GM23338 (cell line): ENCODE measurements at regions not wholly inside any gene's neighbourhood (a gene's known extent, or its start where the extent isn't known, plus 50 kb on each side); places are given as distances from the start of the nearest gene placed in this dataset.

Experiments
- ATAC-seq: fragments of 200-7000 bp; cut with Tn5 transposase; 3 replicates; pipeline ENCODE4 v1.9.1; 2020
- DNase-seq: peaks from one replicate; pipeline ENCODE4 v3.0.0-alpha.2; 2015; ENCODE audit warnings: low spot score
- H2AFZ ChIP-seq: fragments of 200-600 bp; sonication (generic); 2 replicates; pipeline ENCODE4 v1.8.0; 2016; ENCODE audit warnings: antibody characterized with exemption, mild to moderate bottlenecking, moderate library complexity
- H3F3A ChIP-seq: fragments of 200-600 bp; sonication (generic); replicated peaks from 2 replicates; pipeline ENCODE4 v1.8.0; 2017; ENCODE audit warnings: antibody characterized with exemption, mixed run types, low read depth
- H3K27ac ChIP-seq: fragments of 200-600 bp; sonication (generic); 2 replicates; pipeline ENCODE4 v1.6.1; 2016; ENCODE audit warnings: low read depth
- H3K27me3 ChIP-seq: fragments of 200-600 bp; sonication (generic); 2 replicates; pipeline ENCODE4 v1.8.0; 2016; ENCODE audit warnings: mild to moderate bottlenecking, mixed run types, moderate library complexity; ENCODE audit not compliant: insufficient read depth
- H3K36me3 ChIP-seq: fragments of 200-600 bp; sonication (generic); 2 replicates; pipeline ENCODE4 v1.8.0; 2016; ENCODE audit warnings: mild to moderate bottlenecking; ENCODE audit not compliant: insufficient read depth
- H3K4me1 ChIP-seq: fragments of 200-600 bp; sonication (generic); 2 replicates; pipeline ENCODE4 v1.8.0; 2016; ENCODE audit warnings: mild to moderate bottlenecking, moderate library complexity; ENCODE audit not compliant: insufficient read depth
- H3K4me2 ChIP-seq: fragments of 200-600 bp; sonication (generic); 2 replicates; pipeline ENCODE4 v1.7.1; 2017; ENCODE audit warnings: mixed run types
- H3K4me3 ChIP-seq: fragments of 200-600 bp; sonication (generic); 2 replicates; pipeline ENCODE4 v1.6.1; 2016; ENCODE audit warnings: mixed run types
- H3K79me2 ChIP-seq: fragments of 200-600 bp; sonication (generic); replicated peaks from 2 replicates; pipeline ENCODE4 v1.8.0; 2017; ENCODE audit warnings: mild to moderate bottlenecking; ENCODE audit not compliant: insufficient read depth
- H3K9me2 ChIP-seq: fragments of 200-600 bp; sonication (generic); 2 replicates; pipeline ENCODE4 v1.8.0; 2017; ENCODE audit not compliant: insufficient read depth
- H4K20me1 ChIP-seq: fragments of 200-600 bp; sonication (generic); replicated peaks from 2 replicates; pipeline ENCODE4 v1.8.0; 2017; ENCODE audit warnings: mild to moderate bottlenecking; ENCODE audit not compliant: insufficient read depth
- H3K27ac Mint-ChIP-seq: 2 replicates; pipeline ENCODE4 v1.8.0; 2020; ENCODE audit warnings: inconsistent platforms, mild to moderate bottlenecking, moderate library complexity, mixed read lengths
- H3K27me3 Mint-ChIP-seq: 3 replicates; pipeline ENCODE4 v1.8.0; 2022; ENCODE audit warnings: low read depth, mild to moderate bottlenecking, moderate library complexity, mixed read lengths, inconsistent platforms; ENCODE audit not compliant: insufficient read depth, poor library complexity
- H3K36me3 Mint-ChIP-seq: 3 replicates; pipeline ENCODE4 v1.8.0; 2021; ENCODE audit warnings: low read depth, mild to moderate bottlenecking, inconsistent platforms, moderate library complexity, mixed read lengths
- H3K4me1 Mint-ChIP-seq: 3 replicates; pipeline ENCODE4 v1.8.0; 2020; ENCODE audit warnings: mild to moderate bottlenecking, inconsistent platforms, mixed read lengths
- H3K4me3 Mint-ChIP-seq: 3 replicates; pipeline ENCODE4 v1.8.0; 2021; ENCODE audit warnings: moderate library complexity, mild to moderate bottlenecking, inconsistent platforms, mixed read lengths
- H3K9me3 Mint-ChIP-seq: 3 replicates; pipeline ENCODE4 v1.8.0; 2020; ENCODE audit warnings: moderate library complexity, mild to moderate bottlenecking, inconsistent platforms, mixed read lengths
- ETS1 ChIP-seq: IDR thresholded peaks from 2 replicates; pipeline ENCODE4 v1.6.1; 2016; ENCODE audit warnings: antibody characterized with exemption
- EZH2 ChIP-seq: fragments of 200-600 bp; sonication (generic); IDR thresholded peaks from one replicate; pipeline ENCODE4 v1.8.0; 2017; ENCODE audit warnings: antibody characterized with exemption, mild to moderate bottlenecking, low read depth; ENCODE audit not compliant: unreplicated experiment
- EZH2phosphoT487 ChIP-seq: fragments of 200-600 bp; sonication (generic); IDR thresholded peaks from one replicate; pipeline ENCODE4 v1.8.1; 2018; ENCODE audit warnings: antibody characterized with exemption; ENCODE audit not compliant: unreplicated experiment
- POLR2AphosphoS5 ChIP-seq: IDR thresholded peaks from 2 replicates; pipeline ENCODE4 v1.6.1; 2016; ENCODE audit warnings: antibody characterized with exemption, low read depth
- STAT1 ChIP-seq: IDR thresholded peaks from one replicate; pipeline ENCODE4 v1.6.1; 2016; ENCODE audit warnings: antibody characterized with exemption; ENCODE audit not compliant: unreplicated experiment
- ZNF462 ChIP-seq: fragments of 250-450 bp; sonication (Bioruptor Pico); IDR thresholded peaks from 2 replicates; pipeline ENCODE4 v1.5.0; 2020; ENCODE audit warnings: mild to moderate bottlenecking, moderate library complexity
- TF ChIP-seq, protein P1 (sequence below): IDR thresholded peaks from one replicate; pipeline ENCODE4 v1.6.1; 2018; ENCODE audit warnings: antibody characterized with exemption; ENCODE audit not compliant: unreplicated experiment
- TF ChIP-seq, protein P2 (sequence below), 2 experiments: fragments of 200-600 bp in 1 of 2; sonication (generic) in 1 of 2; conservative IDR thresholded peaks; 2 replicates each; pipeline versions ENCODE4 v1.5.1 to v1.6.1; 2016 to 2017; ENCODE audit warnings: antibody characterized with exemption in 2 of 2, low read depth in 2 of 2, mild to moderate bottlenecking in 2 of 2, moderate library complexity in 1 of 2

DNA sequence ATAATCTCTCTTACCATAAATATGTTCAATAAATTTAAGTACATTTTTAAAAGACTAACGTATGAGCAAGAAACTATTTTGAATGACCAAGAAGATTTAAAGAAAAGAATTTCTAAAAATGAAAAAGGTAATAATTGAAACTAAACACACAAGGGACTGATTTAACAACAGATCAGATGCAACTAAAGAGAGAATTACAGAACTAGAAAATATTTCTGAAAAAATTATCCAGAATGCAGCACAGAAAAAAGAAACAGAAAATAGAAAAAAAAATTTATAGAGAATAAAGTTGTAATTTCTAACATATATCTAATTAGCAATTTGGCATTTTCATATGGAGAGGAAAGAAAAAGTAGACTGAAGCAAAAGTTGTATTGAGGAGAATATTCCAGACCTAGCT is 269.3 kb downstream of the TLE1 start (continued):
- TF ChIP-seq EZH2 (no peak), STAT1 (no peak)

DNA sequence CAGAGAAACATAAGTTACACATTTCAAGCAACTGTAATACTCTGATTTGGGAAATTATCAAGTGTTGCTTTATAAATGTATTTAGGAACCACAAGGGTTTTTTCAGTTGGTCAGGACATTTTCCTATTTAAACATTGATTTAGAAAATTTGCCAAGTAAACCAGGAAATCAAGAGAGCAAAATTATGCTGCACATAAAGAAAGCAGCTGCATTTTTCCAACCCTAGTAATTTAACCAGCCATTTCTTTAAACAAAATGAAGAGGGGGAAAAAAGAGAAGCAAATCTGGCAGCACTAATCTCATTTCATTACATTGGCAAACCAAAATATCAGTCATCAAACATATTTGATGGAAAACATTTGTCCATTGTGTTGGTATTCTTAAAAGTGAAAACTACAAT is 271.4 kb downstream of the TLE1 start:
- ATAC-seq (no peak), DNase-seq (no peak)
- H3K4me1 ChIP-seq: no peaks in the 10 kb centered on the region
- no peaks in the 10 kb centered on the region for H3K27me3 ChIP-seq
- no peak overlapping the region for H3K4me2 ChIP-seq
- no peak overlapping the region for H3K4me3 ChIP-seq
- H3F3A ChIP-seq: no peaks in the 10 kb centered on the region
- H3K36me3 ChIP-seq: no peaks in the 10 kb centered on the region
- Mint-ChIP-seq H3K36me3 (no peaks in the 10 kb centered on the region), H3K9me3 (peaks cover 11% of the 10 kb centered on the region), H3K4me1 (no peaks in the 10 kb centered on the region), H3K27me3 (peaks cover 1% of the 10 kb centered on the region), H3K4me3 (no peak overlapping the region), H3K27ac (no peak overlapping the region)
- TF ChIP-seq, protein P1, sequence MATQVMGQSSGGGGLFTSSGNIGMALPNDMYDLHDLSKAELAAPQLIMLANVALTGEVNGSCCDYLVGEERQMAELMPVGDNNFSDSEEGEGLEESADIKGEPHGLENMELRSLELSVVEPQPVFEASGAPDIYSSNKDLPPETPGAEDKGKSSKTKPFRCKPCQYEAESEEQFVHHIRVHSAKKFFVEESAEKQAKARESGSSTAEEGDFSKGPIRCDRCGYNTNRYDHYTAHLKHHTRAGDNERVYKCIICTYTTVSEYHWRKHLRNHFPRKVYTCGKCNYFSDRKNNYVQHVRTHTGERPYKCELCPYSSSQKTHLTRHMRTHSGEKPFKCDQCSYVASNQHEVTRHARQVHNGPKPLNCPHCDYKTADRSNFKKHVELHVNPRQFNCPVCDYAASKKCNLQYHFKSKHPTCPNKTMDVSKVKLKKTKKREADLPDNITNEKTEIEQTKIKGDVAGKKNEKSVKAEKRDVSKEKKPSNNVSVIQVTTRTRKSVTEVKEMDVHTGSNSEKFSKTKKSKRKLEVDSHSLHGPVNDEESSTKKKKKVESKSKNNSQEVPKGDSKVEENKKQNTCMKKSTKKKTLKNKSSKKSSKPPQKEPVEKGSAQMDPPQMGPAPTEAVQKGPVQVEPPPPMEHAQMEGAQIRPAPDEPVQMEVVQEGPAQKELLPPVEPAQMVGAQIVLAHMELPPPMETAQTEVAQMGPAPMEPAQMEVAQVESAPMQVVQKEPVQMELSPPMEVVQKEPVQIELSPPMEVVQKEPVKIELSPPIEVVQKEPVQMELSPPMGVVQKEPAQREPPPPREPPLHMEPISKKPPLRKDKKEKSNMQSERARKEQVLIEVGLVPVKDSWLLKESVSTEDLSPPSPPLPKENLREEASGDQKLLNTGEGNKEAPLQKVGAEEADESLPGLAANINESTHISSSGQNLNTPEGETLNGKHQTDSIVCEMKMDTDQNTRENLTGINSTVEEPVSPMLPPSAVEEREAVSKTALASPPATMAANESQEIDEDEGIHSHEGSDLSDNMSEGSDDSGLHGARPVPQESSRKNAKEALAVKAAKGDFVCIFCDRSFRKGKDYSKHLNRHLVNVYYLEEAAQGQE: no peak
- TF ChIP-seq ZNF462 (CRISPR knock-in tag) (no peak), EZH2 (no peak), ETS1 (no peak), EZH2phosphoT487 (no peak), POLR2AphosphoS5 (no peak)
- TF ChIP-seq, protein P2, sequence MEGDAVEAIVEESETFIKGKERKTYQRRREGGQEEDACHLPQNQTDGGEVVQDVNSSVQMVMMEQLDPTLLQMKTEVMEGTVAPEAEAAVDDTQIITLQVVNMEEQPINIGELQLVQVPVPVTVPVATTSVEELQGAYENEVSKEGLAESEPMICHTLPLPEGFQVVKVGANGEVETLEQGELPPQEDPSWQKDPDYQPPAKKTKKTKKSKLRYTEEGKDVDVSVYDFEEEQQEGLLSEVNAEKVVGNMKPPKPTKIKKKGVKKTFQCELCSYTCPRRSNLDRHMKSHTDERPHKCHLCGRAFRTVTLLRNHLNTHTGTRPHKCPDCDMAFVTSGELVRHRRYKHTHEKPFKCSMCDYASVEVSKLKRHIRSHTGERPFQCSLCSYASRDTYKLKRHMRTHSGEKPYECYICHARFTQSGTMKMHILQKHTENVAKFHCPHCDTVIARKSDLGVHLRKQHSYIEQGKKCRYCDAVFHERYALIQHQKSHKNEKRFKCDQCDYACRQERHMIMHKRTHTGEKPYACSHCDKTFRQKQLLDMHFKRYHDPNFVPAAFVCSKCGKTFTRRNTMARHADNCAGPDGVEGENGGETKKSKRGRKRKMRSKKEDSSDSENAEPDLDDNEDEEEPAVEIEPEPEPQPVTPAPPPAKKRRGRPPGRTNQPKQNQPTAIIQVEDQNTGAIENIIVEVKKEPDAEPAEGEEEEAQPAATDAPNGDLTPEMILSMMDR (conservative IDR thresholded peaks at IDR 0.05; ENCODE audit: low read depth in 2 of 2): no peak
- peaks cover 6% of the 10 kb centered on the region; the same call in 1 of the 2 replicates for H3K9me2 ChIP-seq
- H4K20me1 ChIP-seq: no peaks in the 10 kb centered on the region
- H2AFZ ChIP-seq: no peak overlapping the region
- H3K27ac ChIP-seq: no peak overlapping the region
- H3K79me2 ChIP-seq: no peaks in the 10 kb centered on the region
